Heart right ventricle (tissue), 16 donors: ENCODE measurements at regions not wholly inside any gene's neighbourhood (a gene's known extent, or its start where the extent isn't known, plus 50 kb on each side); places are given as distances from the start of the nearest gene placed in this dataset.
A peak's percentile ranks its signal among the peaks of the same experiment; 100 is the strongest.

ENCODE experiments used
- ATAC-seq, 8 donors: fragments of 200-7000 bp; cut with Tn5 transposase; one replicate each; pipeline ENCODE4 v1.9.1; 2020; ENCODE audit warnings: mild to moderate bottlenecking in 8 of 8, moderate library complexity in 8 of 8, moderate number of reproducible peaks in 1 of 8
- DNase-seq, 2 donors: peaks; one replicate each; pipeline ENCODE4 v3.0.0-alpha.2; 2020
- H3K27ac ChIP-seq, 10 donors: fragments of 200-600 bp; sonication (generic) in 2 of 10; one replicate each; pipeline versions ENCODE4 v1.5.0 to v1.8.0; 2020 to 2022; ENCODE audit warnings: mild to moderate bottlenecking in 3 of 10
- H3K27me3 ChIP-seq, 7 donors: fragments of 200-600 bp; one replicate each; pipeline ENCODE4 v1.8.0; 2021 to 2022; ENCODE audit warnings: mild to moderate bottlenecking in 2 of 7
- H3K36me3 ChIP-seq, 9 donors: fragments of 200-600 bp; sonication (generic) in 1 of 9; one replicate each; pipeline versions ENCODE4 v1.5.0 to v1.8.0; 2020 to 2022; ENCODE audit warnings: mild to moderate bottlenecking in 2 of 9
- H3K4me1 ChIP-seq, 9 donors: fragments of 200-600 bp; sonication (generic) in 1 of 9; one replicate each; pipeline versions ENCODE4 v1.5.0 to v1.8.0; 2020 to 2022; ENCODE audit warnings: mild to moderate bottlenecking in 4 of 9
- H3K4me3 ChIP-seq, 10 donors: fragments of 200-600 bp; sonication (generic) in 2 of 10; one replicate each; pipeline versions ENCODE4 v1.5.0 to v1.8.0; 2020 to 2022; ENCODE audit warnings: mild to moderate bottlenecking in 7 of 10, moderate library complexity in 2 of 10
- H3K9me3 ChIP-seq, 11 donors: fragments of 200-600 bp in 10 of 11; sonication (generic) in 2 of 11; one replicate each; pipeline versions ENCODE4 v1.5.0 to v1.8.0; 2013 to 2022; ENCODE audit warnings: mild to moderate bottlenecking in 2 of 11, control low read depth in 1 of 11, moderate library complexity in 1 of 11
- CTCF ChIP-seq, 9 donors: fragments of 200-600 bp; sonication (generic) in 2 of 9; IDR thresholded peaks; one replicate each; pipeline versions ENCODE4 v1.5.0 to v1.8.0; 2021 to 2022; ENCODE audit warnings: antibody characterized with exemption in 9 of 9, mild to moderate bottlenecking in 5 of 9, moderate library complexity in 1 of 9
- WGBS, 2 donors: extraction: QIAGEN DNeasy Blood & Tissue Kit; methylation state at CpG; one replicate each; pipeline ENCODE4 v1.1.7; 2013; ENCODE audit warnings: inconsistent platforms in 1 of 2; 5-methylcytosine and 5-hydroxymethylcytosine counted together
- intact Hi-C, 10 donors: fragments of 100-400 bp; cut with DNase I; formaldehyde crosslinking; loops; one replicate each; pipeline versions ENCODE4 v1.11.1 to v1.14.2; 2022
- donor health status: Arrhythmogenic right ventricular cardiomyopathy.
- donor health status: ischemic (EF 13 %, LVEDD 7.1; RV severe dilation, severe dysfunction).
- donor health status: healthy with polysubstance abuse.
- donor health status: DM: no; HTN: yes; CAD: no.
- donor health status: DM: no; HTN: no; CAD: no.
- donor health status: ischemic (EF 25% LVEDD 6.9; RV normal size, moderate dysfunction).
- donor health status: ischemic (EF 25% LVEDD 5.7; RV mildly dilated, moderate dysfunction).
- donor health status: healthy.
- donor health status: DM: yes; HTN: yes; CAD: no.
- donor health status: Ischemic cardiomyopathy.
- donor health status: ischemic (EF 35%, LVEDD 5.7; RV mildly dilated, moderate dysfunction).
- donor health status: nonischemic (EF 11% LVEDD 7.7; RV severe dilation, severe dysfunction).
- donor health status: DM: yes; HTN: yes; CAD: no.
- donor health status: PGD.
- donor health status: ischemic (EF 29% LVEDD 5.4; RV normal size, mild dysfunction).
- donor health status: nonischemic (EF 23%, LVEDD 6.1; RV moderate dilation, normal function).

GRCh38 chr4:158313566-158313965, 103.3 kb downstream of the TMEM144 start:
- no peak overlapping the region for H3K4me3 ChIP-seq
- DNase-seq: no peak
- intact Hi-C loops: no loop called here
- H3K27me3 ChIP-seq: peaks cover 0 to 2% (median 0%) of the 10 kb centered on the region in 7 donors
- ATAC-seq: no peak
- no peaks in the 10 kb centered on the region for H3K4me1 ChIP-seq
- no peak for TF ChIP-seq CTCF (IDR thresholded peaks at IDR 0.05)
- peaks cover 0 to 9% (median 3%) of the 10 kb centered on the region in 11 donors for H3K9me3 ChIP-seq
- H3K36me3 ChIP-seq: no peaks in the 10 kb centered on the region
- H3K27ac ChIP-seq: peak overlapping the region in 1 of 10 donors; percentile 41
- 82 to 86% methylated on average over 5 of the region's 5 CpGs for WGBS, 2 donors

DNA sequence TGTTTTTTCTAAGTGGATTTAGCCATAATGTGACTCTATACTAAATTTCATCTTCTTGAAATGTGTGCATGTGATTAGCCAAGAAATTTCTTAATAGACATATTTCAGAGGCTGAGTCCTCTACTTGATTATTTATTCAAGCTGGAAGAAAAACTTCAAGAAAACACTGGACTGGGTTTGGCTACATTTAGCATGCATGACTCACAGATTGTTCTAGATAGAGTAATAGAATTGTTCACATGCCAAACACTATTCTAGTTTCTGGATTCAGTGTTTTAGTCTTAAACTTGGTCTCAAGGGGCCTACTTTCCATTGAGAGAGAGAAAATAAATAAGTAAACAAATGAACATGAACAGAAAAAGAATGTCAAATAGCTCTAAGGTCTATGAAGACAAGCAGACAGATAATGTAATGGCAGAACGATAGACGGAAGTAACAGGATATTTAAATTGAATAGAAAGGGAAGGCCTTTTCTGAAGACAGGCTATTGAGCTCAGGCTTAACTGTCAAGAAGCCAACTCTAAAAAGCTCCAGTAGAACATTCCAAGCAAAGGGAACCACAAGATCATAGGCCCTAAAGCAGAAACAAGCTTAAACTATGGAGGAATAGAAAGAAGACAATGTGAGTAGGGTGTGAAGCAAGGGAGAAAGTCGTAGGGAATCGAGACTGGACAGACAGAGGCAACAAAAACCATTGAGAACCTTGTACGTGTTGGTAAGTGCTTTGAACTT, 104.6 kb downstream of the TMEM144 start:
- Histone ChIP-seq H3K4me1 (no peaks in the 10 kb centered on the region), H3K27me3 (peaks cover 0 to 2% (median 0%) of the 10 kb centered on the region in 7 donors), H3K36me3 (no peaks in the 10 kb centered on the region), H3K9me3 (no peaks in the 10 kb centered on the region), H3K4me3 (no peak overlapping the region), H3K27ac (peak overlapping the region in 4 of 10 donors; percentile 19 to 49 (median 32))
- WGBS, 2 donors: 71 to 74% methylated on average over 5 of the region's 5 CpGs
- ATAC-seq: peak in 6 of 8 donors; percentile 34 to 82 (median 70)
- TF ChIP-seq CTCF (IDR thresholded peaks at IDR 0.05): no peak
- intact Hi-C loops: no loop called here
- DNase-seq: no peak

GRCh38 chr4:158315706-158316105, 105.4 kb downstream of the TMEM144 start:
- no peaks in the 10 kb centered on the region for H3K9me3 ChIP-seq
- H3K27me3 ChIP-seq: peaks cover 0 to 2% (median 0%) of the 10 kb centered on the region in 7 donors
- peak overlapping the region in 2 of 10 donors; percentile 19 to 49 for H3K27ac ChIP-seq
- WGBS, 2 donors: 43 to 64% methylated on average over 2 of the region's 2 CpGs
- DNase-seq (no peak), ATAC-seq (no peak)
- H3K4me3 ChIP-seq: no peak overlapping the region
- no peak for TF ChIP-seq CTCF (IDR thresholded peaks at IDR 0.05)
- intact Hi-C loops: no loop called here
- no peaks in the 10 kb centered on the region for H3K36me3 ChIP-seq
- no peaks in the 10 kb centered on the region for H3K4me1 ChIP-seq

DNA sequence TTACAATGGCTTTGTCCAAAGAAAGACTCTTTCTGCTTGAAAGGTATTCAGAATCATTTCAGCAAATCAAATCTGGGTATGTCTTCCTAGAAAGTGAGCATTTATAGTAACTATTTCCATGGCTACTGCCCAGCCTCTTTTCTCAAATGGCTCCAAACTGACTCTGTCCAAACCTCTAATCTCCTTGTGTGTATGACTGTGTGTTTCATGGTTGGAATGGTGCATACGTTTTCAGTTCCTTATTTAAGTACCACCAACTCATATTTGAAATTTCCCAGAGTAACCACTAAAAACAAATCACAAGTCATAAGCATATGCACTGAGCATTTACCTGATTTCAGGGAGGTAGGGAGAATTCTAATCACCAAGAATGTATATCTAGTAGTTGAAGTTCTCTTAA, 106.0 kb downstream of the TMEM144 start:
- Histone ChIP-seq H3K4me1 (no peaks in the 10 kb centered on the region), H3K27ac (no peak overlapping the region), H3K9me3 (no peaks in the 10 kb centered on the region), H3K4me3 (no peak overlapping the region), H3K36me3 (no peaks in the 10 kb centered on the region), H3K27me3 (peaks cover 0 to 2% (median 0%) of the 10 kb centered on the region in 7 donors)
- intact Hi-C loops: no loop called here
- ATAC-seq (no peak), DNase-seq (no peak)
- 52 to 60% methylated on average over 1 of the region's 1 CpG for WGBS, 2 donors
- no peak for TF ChIP-seq CTCF (IDR thresholded peaks at IDR 0.05)
